RWPE1 (cell line): ENCODE measurements at regions not wholly inside any gene's neighbourhood (a gene's known extent, or its start where the extent isn't known, plus 50 kb on each side); places are given as distances from the start of the nearest gene placed in this dataset.
A peak's percentile ranks its signal among the peaks of the same experiment; 100 is the strongest.

Experiments used
- CTCF ChIA-PET: fragments of 350-600 bp; sonication (Branson Sonifier 250); formaldehyde crosslinking; extraction: SDS; loops from one replicate; lab custom pipeline; 2021; lab: Yijun Ruan, JAX
- POLR2A ChIA-PET: fragments of 400-600 bp; formaldehyde crosslinking; extraction: SDS; loops from one replicate; lab custom pipeline; 2020; ENCODE audit warnings: antibody characterized with exemption; ENCODE audit not compliant: low non-redundant PET; lab: Yijun Ruan, JAX
- DNase-seq: peaks from one replicate; pipeline ENCODE4 v3.0.0; 2012; ENCODE audit warnings: low spot score
- H3K27ac ChIP-seq: fragments of 450-650 bp; 2 replicates; pipeline ENCODE4 v1.5.1; 2017
- TF ChIP-seq, protein P1 (sequence below): fragments of 450-650 bp; conservative IDR thresholded peaks from 2 replicates; pipeline ENCODE4 v1.5.1; 2017; ENCODE audit warnings: low read depth, mild to moderate bottlenecking

GRCh38 chr4:140253556-140254027 lies 99.6 kb upstream of the MAML3 start:
- DNase-seq = no peak
- TF ChIP-seq, protein P1, sequence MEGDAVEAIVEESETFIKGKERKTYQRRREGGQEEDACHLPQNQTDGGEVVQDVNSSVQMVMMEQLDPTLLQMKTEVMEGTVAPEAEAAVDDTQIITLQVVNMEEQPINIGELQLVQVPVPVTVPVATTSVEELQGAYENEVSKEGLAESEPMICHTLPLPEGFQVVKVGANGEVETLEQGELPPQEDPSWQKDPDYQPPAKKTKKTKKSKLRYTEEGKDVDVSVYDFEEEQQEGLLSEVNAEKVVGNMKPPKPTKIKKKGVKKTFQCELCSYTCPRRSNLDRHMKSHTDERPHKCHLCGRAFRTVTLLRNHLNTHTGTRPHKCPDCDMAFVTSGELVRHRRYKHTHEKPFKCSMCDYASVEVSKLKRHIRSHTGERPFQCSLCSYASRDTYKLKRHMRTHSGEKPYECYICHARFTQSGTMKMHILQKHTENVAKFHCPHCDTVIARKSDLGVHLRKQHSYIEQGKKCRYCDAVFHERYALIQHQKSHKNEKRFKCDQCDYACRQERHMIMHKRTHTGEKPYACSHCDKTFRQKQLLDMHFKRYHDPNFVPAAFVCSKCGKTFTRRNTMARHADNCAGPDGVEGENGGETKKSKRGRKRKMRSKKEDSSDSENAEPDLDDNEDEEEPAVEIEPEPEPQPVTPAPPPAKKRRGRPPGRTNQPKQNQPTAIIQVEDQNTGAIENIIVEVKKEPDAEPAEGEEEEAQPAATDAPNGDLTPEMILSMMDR = peak; percentile 48
- no peak overlapping the region for H3K27ac ChIP-seq
- ChIA-PET POLR2A (interaction anchor here (0.7 kb wide), 1 partner anchor 436 kb away, joined by 5 read pairs; no protein-coding TSS in a partner anchor), CTCF (interaction anchor here (0.6 to 1.8 kb wide), 13 partner anchors 10 to 580 kb away, joined by 3 to 5 read pairs (median 4); partner anchors contain the start of gene MAML3)

DNA sequence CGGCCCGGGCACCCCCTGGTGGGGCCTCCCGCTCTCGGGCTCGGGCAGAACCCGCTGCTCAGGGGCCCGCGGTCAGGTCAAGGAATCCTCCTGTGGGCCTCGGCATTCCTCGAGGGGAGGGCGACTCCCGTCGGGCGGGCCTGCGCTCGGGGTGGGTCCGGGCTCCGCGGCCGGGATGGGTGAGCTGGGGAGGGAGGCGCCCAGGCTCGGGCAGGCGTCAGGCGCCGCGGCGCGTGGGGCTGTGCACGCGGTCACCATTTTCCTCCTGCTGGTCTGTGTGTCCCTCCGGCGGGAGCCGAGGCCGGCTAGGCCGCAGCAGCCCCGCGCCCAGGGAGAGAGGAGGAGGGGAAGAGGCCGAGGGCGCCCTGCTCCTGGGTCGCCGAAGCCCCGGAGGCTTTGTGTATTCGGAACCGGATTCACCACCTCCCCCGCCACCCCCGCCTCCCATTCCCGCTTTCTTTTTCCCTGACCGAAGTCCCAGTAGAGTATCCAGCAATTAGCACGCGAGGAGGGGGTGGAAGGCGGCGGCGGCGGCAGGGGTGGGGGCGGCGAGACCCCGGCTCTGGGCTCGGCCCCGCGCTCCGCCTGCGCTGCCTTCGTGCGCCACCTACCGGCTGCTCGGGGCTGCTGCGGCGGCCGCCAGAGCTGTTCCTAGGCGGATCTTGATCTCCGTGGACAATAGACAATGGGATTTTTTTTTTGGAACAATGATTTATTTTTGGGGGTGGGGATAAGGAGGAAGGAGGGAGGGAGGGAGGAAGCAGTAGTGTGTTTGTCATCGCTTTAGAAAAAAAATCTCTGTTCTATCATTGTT lies 99.0 kb upstream of the MAML3 start:
- TF ChIP-seq, protein P1 = peak; percentile 96
- ChIA-PET CTCF (interaction anchor here (0.6 to 1.8 kb wide), 18 partner anchors 9 to 579 kb away, joined by 3 to 6 read pairs (median 4); partner anchors contain the start of gene MAML3), POLR2A (interaction anchor here (0.6 to 0.7 kb wide), 2 partner anchors 103 to 435 kb away, joined by 4 to 5 read pairs; no protein-coding TSS in a partner anchor)
- DNase-seq = peak; percentile 74
- H3K27ac ChIP-seq = peak overlapping the region; percentile 58

- no peak for DNase-seq
- ChIA-PET POLR2A (no interaction called here), CTCF (interaction anchor here (0.6 to 1.8 kb wide), 5 partner anchors 12 to 301 kb away, joined by 3 to 4 read pairs (median 3); no protein-coding TSS in a partner anchor)
- H3K27ac ChIP-seq = peak overlapping the region; percentile 58; the same call in 1 of the 2 replicates
- TF ChIP-seq, protein P1 = no peak
These were observed 98.3 kb upstream of the MAML3 start for GRCh38 chr4:140252141-140252741.

- TF ChIP-seq, protein P1 = no peak
- ChIA-PET POLR2A (no interaction called here), CTCF (interaction anchor here (0.6 to 1.4 kb wide), 3 partner anchors 13 to 519 kb away, joined by 3 to 5 read pairs (median 4); no protein-coding TSS in a partner anchor)
- DNase-seq = no peak
- no peak overlapping the region for H3K27ac ChIP-seq
These were observed 97.6 kb upstream of the MAML3 start for GRCh38 chr4:140251571-140251970.

DNA sequence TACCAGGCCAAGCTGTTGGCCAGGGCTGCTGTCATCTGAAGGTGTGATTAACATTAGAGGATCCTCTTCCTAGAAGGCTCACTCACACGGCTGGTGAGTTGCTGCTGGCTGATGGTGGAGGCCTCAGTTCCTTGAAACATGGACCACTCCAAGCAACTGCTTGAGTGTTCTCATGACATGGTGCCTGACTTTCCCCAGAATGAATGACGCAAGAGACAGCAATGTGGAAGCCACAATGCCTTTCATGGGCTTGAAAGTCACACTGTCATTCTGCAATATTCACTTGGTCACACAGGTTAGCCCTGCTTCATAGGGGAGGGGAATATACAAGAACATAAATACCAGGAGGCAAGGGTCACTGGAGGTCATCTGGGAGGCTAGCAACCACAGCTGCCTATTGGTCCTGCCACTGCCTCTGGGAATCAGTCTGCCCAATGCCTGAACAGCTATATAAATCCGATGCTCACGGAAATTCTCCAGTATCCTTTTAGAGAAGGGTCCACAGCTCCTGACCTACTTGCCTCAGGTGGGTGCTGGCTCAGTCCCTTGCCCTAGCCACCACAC lies 97.1 kb upstream of the MAML3 start:
- no peak overlapping the region for H3K27ac ChIP-seq
- TF ChIP-seq, protein P1 = no peak
- no peak for DNase-seq
- POLR2A ChIA-PET = no interaction called here
- CTCF ChIA-PET = interaction anchor here (0.6 to 1.4 kb wide), 3 partner anchors 13 to 518 kb away, joined by 3 to 5 read pairs (median 4); no protein-coding TSS in a partner anchor

DNA sequence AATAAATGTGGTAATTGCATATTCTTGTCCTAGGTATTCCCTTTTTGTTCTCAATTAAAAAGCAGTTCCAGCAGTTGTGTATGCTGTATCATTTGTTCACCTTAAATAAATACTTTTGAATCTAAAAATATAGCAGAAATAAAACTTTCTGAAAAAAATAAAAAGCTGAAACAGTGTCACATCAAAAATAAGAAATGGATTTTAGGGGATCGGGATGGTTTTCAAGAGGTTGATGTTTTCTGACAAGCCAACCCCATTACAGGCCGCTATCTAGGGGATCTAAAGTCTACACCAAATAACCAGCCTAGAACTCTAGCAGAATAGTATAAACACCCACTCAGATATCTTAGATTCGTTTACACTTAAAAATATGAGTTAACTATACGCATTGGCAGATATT lies 95.4 kb upstream of the MAML3 start:
- TF ChIP-seq, protein P1 = no peak
- DNase-seq = no peak
- POLR2A ChIA-PET = no interaction called here
- CTCF ChIA-PET = no interaction called here
- no peak overlapping the region for H3K27ac ChIP-seq
